HEK293 (cell line): ENCODE measurements at regions not wholly inside any gene's neighbourhood (a gene's known extent, or its start where the extent isn't known, plus 50 kb on each side); places are given as distances from the start of the nearest gene placed in this dataset.
A peak's percentile ranks its signal among the peaks of the same experiment; 100 is the strongest.

Experiments
- CTCF ChIA-PET: fragments of 350-600 bp; formaldehyde crosslinking; extraction: SDS; loops from one replicate; lab custom pipeline; 2021; ENCODE audit warnings: antibody characterized with exemption; lab: Yijun Ruan, JAX
- POLR2A ChIA-PET: fragments of 300-600 bp; formaldehyde crosslinking; extraction: SDS; loops from one replicate; lab custom pipeline; 2020; ENCODE audit warnings: antibody characterized with exemption, inconsistent platforms; lab: Yijun Ruan, JAX
- H3K27ac ChIP-seq: fragments of 200-500 bp; sonication (Bioruptor generic); 2 replicates; pipeline ENCODE4 v1.5.1; 2014; ENCODE audit warnings: low read depth, low read length, control low read depth, inconsistent platforms; ENCODE audit errors: extremely low read depth
- H3K36me3 ChIP-seq, 2 experiments: fragments of 200-500 bp in 1 of 2; sonication (Bioruptor generic) in 1 of 2; 1 replicate in 1 of 2; 2 replicates in 1 of 2; pipeline ENCODE4 v1.5.1; 2014 to 2017; ENCODE audit warnings: inconsistent platforms in 2 of 2, low read length in 2 of 2; ENCODE audit not compliant: control insufficient read depth in 2 of 2, insufficient read depth in 1 of 2
- H3K4me1 ChIP-seq: fragments of 200-500 bp; sonication (Bioruptor generic); 2 replicates; pipeline ENCODE4 v1.5.1; 2014; ENCODE audit warnings: mild to moderate bottlenecking, low read length, inconsistent platforms; ENCODE audit not compliant: control insufficient read depth, insufficient read depth
- H3K4me3 ChIP-seq: 2 replicates; pipeline ENCODE4 v1.5.1; 2011; ENCODE audit warnings: low read depth, mild to moderate bottlenecking, control low read depth, low read length, moderate library complexity
- H3K9me3 ChIP-seq: fragments of 200-500 bp; sonication (Bioruptor generic); 2 replicates; pipeline ENCODE4 v1.5.1; 2014; ENCODE audit warnings: low read depth, low read length, inconsistent platforms; ENCODE audit not compliant: control insufficient read depth, insufficient read depth
- EGR2 ChIP-seq: fragments of 450-650 bp; formaldehyde crosslinking; IDR thresholded peaks from 2 replicates; pipeline ENCODE4 v1.5.1; 2016; ENCODE audit warnings: low read depth, missing biosample characterization, missing genetic modification characterization
- IKZF3 ChIP-seq: fragments of 450-650 bp; IDR thresholded peaks from 2 replicates; pipeline ENCODE4 v1.5.0; 2018; ENCODE audit warnings: missing biosample characterization, mild to moderate bottlenecking, missing genetic modification characterization, moderate library complexity
- MZF1 ChIP-seq: fragments of 450-650 bp; formaldehyde crosslinking; IDR thresholded peaks from 2 replicates; pipeline ENCODE4 v1.5.1; 2017; ENCODE audit warnings: missing biosample characterization, missing genetic modification characterization, borderline replicate concordance
- RBAK ChIP-seq: fragments of 450-650 bp; formaldehyde crosslinking; IDR thresholded peaks from 2 replicates; pipeline ENCODE4 v1.5.1; 2016; ENCODE audit warnings: missing biosample characterization, missing genetic modification characterization
- YY1 ChIP-seq: fragments of 450-650 bp; formaldehyde crosslinking; IDR thresholded peaks from 2 replicates; pipeline ENCODE4 v1.5.1; 2018; ENCODE audit warnings: missing biosample characterization, missing genetic modification characterization
- ZBTB1 ChIP-seq: fragments of 450-650 bp; formaldehyde crosslinking; IDR thresholded peaks from 2 replicates; pipeline ENCODE4 v1.5.1; 2016; ENCODE audit warnings: missing biosample characterization, missing genetic modification characterization
- ZBTB17 ChIP-seq: fragments of 450-650 bp; formaldehyde crosslinking; IDR thresholded peaks from 2 replicates; pipeline ENCODE4 v1.5.1; 2016; ENCODE audit warnings: missing biosample characterization, missing genetic modification characterization
- ZIC2 ChIP-seq: fragments of 450-650 bp; formaldehyde crosslinking; IDR thresholded peaks from 2 replicates; pipeline ENCODE4 v1.5.1; 2016; ENCODE audit warnings: missing biosample characterization, missing genetic modification characterization
- ZNF133 ChIP-seq: fragments of 450-650 bp; formaldehyde crosslinking; IDR thresholded peaks from 2 replicates; pipeline ENCODE4 v1.5.1; 2016; ENCODE audit warnings: missing biosample characterization, missing genetic modification characterization
- ZNF155 ChIP-seq: fragments of 450-650 bp; formaldehyde crosslinking; IDR thresholded peaks from 2 replicates; pipeline ENCODE4 v1.5.1; 2016; ENCODE audit warnings: missing biosample characterization, missing genetic modification characterization
- ZNF169 ChIP-seq: fragments of 450-650 bp; formaldehyde crosslinking; IDR thresholded peaks from 2 replicates; pipeline ENCODE4 v1.5.1; 2016; ENCODE audit warnings: missing biosample characterization, missing genetic modification characterization
- ZNF202 ChIP-seq: fragments of 450-650 bp; formaldehyde crosslinking; IDR thresholded peaks from 2 replicates; pipeline ENCODE4 v1.5.1; 2016; ENCODE audit warnings: missing biosample characterization, missing genetic modification characterization, borderline replicate concordance
- ZNF23 ChIP-seq: fragments of 450-650 bp; formaldehyde crosslinking; IDR thresholded peaks from 2 replicates; pipeline ENCODE4 v1.5.1; 2016; ENCODE audit warnings: missing biosample characterization, missing genetic modification characterization, borderline replicate concordance
- ZNF24 ChIP-seq: fragments of 450-650 bp; formaldehyde crosslinking; IDR thresholded peaks from 2 replicates; pipeline ENCODE4 v1.5.1; 2016; ENCODE audit warnings: missing biosample characterization, missing genetic modification characterization
- ZNF324 ChIP-seq: fragments of 450-650 bp; formaldehyde crosslinking; IDR thresholded peaks from 2 replicates; pipeline ENCODE4 v1.5.1; 2016; ENCODE audit warnings: missing biosample characterization, missing genetic modification characterization
- ZNF366 ChIP-seq: fragments of 450-650 bp; formaldehyde crosslinking; conservative IDR thresholded peaks from 2 replicates; pipeline ENCODE4 v1.5.1; 2016; ENCODE audit warnings: missing biosample characterization, missing genetic modification characterization
- ZNF621 ChIP-seq: fragments of 450-650 bp; formaldehyde crosslinking; IDR thresholded peaks from 2 replicates; pipeline ENCODE4 v1.5.1; 2017; ENCODE audit warnings: missing biosample characterization, missing genetic modification characterization
- ZNF629 ChIP-seq: fragments of 450-650 bp; formaldehyde crosslinking; IDR thresholded peaks from 2 replicates; pipeline ENCODE4 v1.5.1; 2017; ENCODE audit warnings: missing biosample characterization, missing genetic modification characterization
- ZNF843 ChIP-seq: fragments of 450-650 bp; formaldehyde crosslinking; IDR thresholded peaks from 2 replicates; pipeline ENCODE4 v1.5.1; 2016; ENCODE audit warnings: missing biosample characterization, missing genetic modification characterization
- TF ChIP-seq, protein P1 (sequence below): fragments of 450-650 bp; formaldehyde crosslinking; IDR thresholded peaks from 2 replicates; pipeline ENCODE4 v1.5.1; 2017; ENCODE audit warnings: missing biosample characterization, missing genetic modification characterization
- TF ChIP-seq, protein P2 (sequence below): fragments of 450-650 bp; formaldehyde crosslinking; IDR thresholded peaks from 2 replicates; pipeline ENCODE4 v1.5.1; 2017; ENCODE audit warnings: missing biosample characterization, missing genetic modification characterization
- TF ChIP-seq, protein P3 (sequence below): fragments of 450-650 bp; formaldehyde crosslinking; IDR thresholded peaks from 2 replicates; pipeline ENCODE4 v1.5.1; 2016; ENCODE audit warnings: missing biosample characterization, missing genetic modification characterization

DNA sequence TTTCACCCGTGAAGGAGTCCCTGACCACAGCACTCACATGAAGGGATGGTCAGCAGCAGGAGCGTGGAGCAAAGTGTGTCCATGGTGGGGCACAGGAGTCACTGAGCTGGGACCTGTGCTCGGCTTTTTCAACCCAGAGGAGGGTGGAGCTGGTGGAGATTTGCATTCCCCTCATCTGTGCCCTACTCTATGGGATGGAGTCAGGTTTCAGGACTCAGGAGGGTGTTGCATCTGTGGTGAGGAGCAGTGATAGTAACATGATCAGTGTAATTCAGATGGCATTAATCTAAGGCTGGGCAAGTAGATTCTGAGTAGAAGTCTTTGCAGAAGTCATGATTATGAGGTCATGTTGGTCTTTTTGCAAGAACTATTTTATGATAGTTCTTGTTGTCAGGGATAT lies 511.9 kb downstream of the TMEM121 start:
- H3K36me3 ChIP-seq, result no peaks in the 10 kb centered on the region
- no peaks in the 10 kb centered on the region for H3K4me1 ChIP-seq
- ChIA-PET CTCF (no interaction called here), POLR2A (no interaction called here)
- no peak overlapping the region for H3K4me3 ChIP-seq
- H3K9me3 ChIP-seq, result no peaks in the 10 kb centered on the region
- no peak overlapping the region for H3K27ac ChIP-seq
- TF ChIP-seq ZBTB17 (tag by site-specific recombination) (0 out of 2 replicates have a peak, but pooled peaks have one; percentile 14), MZF1 (no peak), ZNF621 (no peak), ZNF202 (tag by site-specific recombination) (no peak)

DNA sequence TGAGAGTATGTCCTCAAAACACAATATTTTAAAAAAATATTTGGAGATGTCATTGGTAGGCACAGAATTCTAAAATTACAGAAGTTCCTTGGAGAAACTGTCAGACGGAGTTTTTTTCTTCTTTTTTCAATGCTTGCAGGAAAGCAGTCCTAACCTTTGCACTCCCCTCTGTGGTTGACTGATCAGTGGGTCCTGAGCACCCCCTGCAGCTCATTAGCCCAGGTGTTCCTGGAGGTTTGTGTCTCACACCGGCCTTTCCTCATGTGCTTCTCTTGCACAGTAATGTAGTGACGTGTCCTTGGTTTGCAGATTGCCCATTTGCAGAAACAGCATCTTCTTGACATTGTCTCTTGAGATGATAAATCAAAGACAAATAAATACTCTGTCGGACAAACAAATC lies 513.0 kb downstream of the TMEM121 start:
- no peak overlapping the region for H3K27ac ChIP-seq
- POLR2A ChIA-PET, result no interaction called here
- TF ChIP-seq YY1 (no peak), ZNF24 (tag by site-specific recombination) (no peak), RBAK (no peak), ZNF133 (tag by site-specific recombination) (no peak), ZNF23 (tag by site-specific recombination) (no peak), ZNF366 (no peak), IKZF3 (tag by site-specific recombination) (no peak), ZIC2 (no peak), EGR2 (tag by site-specific recombination) (no peak), MZF1 (no peak), ZNF324 (tag by site-specific recombination) (no peak), ZBTB1 (no peak), ZNF155 (tag by site-specific recombination) (no peak), ZNF169 (tag by site-specific recombination) (no peak), ZNF629 (tag by site-specific recombination) (no peak), ZNF843 (tag by site-specific recombination) (no peak)
- TF ChIP-seq, protein P1, sequence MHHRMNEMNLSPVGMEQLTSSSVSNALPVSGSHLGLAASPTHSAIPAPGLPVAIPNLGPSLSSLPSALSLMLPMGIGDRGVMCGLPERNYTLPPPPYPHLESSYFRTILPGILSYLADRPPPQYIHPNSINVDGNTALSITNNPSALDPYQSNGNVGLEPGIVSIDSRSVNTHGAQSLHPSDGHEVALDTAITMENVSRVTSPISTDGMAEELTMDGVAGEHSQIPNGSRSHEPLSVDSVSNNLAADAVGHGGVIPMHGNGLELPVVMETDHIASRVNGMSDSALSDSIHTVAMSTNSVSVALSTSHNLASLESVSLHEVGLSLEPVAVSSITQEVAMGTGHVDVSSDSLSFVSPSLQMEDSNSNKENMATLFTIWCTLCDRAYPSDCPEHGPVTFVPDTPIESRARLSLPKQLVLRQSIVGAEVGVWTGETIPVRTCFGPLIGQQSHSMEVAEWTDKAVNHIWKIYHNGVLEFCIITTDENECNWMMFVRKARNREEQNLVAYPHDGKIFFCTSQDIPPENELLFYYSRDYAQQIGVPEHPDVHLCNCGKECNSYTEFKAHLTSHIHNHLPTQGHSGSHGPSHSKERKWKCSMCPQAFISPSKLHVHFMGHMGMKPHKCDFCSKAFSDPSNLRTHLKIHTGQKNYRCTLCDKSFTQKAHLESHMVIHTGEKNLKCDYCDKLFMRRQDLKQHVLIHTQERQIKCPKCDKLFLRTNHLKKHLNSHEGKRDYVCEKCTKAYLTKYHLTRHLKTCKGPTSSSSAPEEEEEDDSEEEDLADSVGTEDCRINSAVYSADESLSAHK (tag by site-specific recombination), result no peak
- TF ChIP-seq, protein P2, sequence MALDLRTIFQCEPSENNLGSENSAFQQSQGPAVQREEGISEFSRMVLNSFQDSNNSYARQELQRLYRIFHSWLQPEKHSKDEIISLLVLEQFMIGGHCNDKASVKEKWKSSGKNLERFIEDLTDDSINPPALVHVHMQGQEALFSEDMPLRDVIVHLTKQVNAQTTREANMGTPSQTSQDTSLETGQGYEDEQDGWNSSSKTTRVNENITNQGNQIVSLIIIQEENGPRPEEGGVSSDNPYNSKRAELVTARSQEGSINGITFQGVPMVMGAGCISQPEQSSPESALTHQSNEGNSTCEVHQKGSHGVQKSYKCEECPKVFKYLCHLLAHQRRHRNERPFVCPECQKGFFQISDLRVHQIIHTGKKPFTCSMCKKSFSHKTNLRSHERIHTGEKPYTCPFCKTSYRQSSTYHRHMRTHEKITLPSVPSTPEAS (tag by site-specific recombination), result no peak
- TF ChIP-seq, protein P3, sequence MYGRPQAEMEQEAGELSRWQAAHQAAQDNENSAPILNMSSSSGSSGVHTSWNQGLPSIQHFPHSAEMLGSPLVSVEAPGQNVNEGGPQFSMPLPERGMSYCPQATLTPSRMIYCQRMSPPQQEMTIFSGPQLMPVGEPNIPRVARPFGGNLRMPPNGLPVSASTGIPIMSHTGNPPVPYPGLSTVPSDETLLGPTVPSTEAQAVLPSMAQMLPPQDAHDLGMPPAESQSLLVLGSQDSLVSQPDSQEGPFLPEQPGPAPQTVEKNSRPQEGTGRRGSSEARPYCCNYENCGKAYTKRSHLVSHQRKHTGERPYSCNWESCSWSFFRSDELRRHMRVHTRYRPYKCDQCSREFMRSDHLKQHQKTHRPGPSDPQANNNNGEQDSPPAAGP (tag by site-specific recombination), result no peak
- CTCF ChIA-PET, result interaction anchor here (0.6 to 1.0 kb wide), 2 partner anchors 14 to 90 kb away, joined by 3 to 4 read pairs; no protein-coding TSS in a partner anchor
- H3K4me1 ChIP-seq, result no peaks in the 10 kb centered on the region
- H3K4me3 ChIP-seq, result no peak overlapping the region
- H3K9me3 ChIP-seq, result no peaks in the 10 kb centered on the region
- H3K36me3 ChIP-seq, result no peaks in the 10 kb centered on the region
